NT2/D1 (cell line): ENCODE measurements at regions not wholly inside any gene's neighbourhood (a gene's known extent, or its start where the extent isn't known, plus 50 kb on each side); places are given as distances from the start of the nearest gene placed in this dataset.

ENCODE experiments used
- YY1 ChIP-seq: IDR thresholded peaks from 2 replicates; pipeline ENCODE4 v1.6.1; 2011; ENCODE audit not compliant: insufficient read length, insufficient read depth
- ZNF274 ChIP-seq: IDR thresholded peaks from 2 replicates; pipeline ENCODE4 v1.6.1; 2011; ENCODE audit warnings: mild to moderate bottlenecking, low read depth, low read length

DNA sequence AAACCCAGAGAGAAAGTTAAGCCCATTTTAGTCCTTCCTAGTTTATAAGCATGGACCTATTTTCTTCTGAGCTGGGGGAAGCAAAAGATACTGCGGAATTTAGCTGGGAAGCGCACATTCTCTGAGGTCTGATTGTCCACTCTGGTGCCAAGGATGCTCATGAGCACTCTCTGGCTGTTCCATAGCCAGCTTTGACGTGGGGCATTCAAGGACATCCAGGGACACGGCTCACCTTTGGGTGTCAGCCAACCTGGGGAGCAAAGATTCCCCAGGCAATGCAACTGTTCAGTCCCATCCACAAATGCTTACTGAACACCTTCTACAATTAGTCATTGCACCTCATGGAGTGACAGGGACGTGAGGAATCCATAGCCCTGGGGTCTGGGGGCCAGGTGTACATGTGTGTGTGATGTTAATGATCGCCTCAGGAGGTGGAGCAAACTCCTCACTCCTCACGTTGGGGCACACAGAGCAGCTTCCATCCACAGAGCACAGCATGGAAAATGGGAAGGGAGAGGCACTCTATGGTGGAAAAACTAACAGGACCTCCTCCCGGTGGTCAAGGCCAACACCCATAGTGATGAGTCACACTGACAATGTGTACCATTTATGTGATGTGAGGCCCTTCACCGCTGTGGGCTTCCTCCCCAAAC lies 67.5 kb upstream of the IGFBP3 start:
- TF ChIP-seq ZNF274 (no peak), YY1 (no peak)
